SW480 (cell line): ENCODE measurements at regions not wholly inside any gene's neighbourhood (a gene's known extent, or its start where the extent isn't known, plus 50 kb on each side); places are given as distances from the start of the nearest gene placed in this dataset.
A peak's percentile ranks its signal among the peaks of the same experiment; 100 is the strongest.

Experiments used
- DNase-seq: peaks from one replicate; pipeline ENCODE4 v3.0.0-alpha.2; 2016; ENCODE audit warnings: low spot score

DNA sequence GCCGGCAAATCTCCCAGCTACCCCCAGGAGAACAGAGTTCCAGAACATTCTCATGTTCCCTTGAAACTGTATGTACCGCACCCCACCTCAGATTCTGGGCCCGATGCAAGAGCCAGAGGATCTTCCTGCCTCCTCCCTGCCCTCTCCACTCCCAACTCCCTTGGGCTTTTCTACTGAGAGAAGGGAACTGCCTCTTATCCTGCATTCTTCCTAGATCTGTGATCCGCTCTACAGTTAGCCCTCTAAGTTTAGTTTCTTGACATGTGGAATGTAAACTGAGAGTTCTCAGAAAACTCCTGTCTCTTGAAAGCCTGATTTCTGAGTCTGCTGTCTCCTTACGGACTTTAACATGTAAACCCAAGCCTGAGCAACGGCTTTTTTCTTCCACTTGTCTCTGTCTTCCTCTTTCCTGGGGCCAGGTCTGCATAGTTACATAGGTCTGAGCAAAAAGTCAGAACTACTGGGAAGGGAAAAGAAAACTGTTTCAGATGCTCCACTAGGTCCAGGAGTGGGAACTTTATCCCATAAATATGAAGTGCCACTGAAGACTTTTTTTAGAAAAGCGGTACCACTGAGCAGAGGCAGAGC, 86.5 kb upstream of the TNFAIP3 start:
- no peak for DNase-seq

DNA sequence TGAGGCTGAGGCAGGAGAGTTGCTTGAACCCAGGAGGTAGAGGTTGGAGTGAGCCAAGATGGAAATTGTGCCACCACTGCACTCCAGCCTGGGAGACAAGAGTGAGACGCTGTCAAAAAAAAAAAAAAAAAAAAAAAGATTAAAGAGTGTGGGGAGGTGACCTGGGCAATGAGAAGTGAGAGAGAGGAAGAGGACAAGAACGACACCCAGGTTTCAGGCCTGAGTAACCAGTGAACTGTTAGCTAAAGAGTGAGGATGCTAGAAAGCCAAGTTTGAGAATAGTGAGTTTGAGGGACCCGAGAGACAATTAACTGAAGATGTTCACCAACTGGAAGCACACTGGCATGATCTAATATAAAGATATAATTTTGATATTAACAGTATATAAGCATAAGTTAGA, 85.4 kb upstream of the TNFAIP3 start:
- no peak for DNase-seq

DNA sequence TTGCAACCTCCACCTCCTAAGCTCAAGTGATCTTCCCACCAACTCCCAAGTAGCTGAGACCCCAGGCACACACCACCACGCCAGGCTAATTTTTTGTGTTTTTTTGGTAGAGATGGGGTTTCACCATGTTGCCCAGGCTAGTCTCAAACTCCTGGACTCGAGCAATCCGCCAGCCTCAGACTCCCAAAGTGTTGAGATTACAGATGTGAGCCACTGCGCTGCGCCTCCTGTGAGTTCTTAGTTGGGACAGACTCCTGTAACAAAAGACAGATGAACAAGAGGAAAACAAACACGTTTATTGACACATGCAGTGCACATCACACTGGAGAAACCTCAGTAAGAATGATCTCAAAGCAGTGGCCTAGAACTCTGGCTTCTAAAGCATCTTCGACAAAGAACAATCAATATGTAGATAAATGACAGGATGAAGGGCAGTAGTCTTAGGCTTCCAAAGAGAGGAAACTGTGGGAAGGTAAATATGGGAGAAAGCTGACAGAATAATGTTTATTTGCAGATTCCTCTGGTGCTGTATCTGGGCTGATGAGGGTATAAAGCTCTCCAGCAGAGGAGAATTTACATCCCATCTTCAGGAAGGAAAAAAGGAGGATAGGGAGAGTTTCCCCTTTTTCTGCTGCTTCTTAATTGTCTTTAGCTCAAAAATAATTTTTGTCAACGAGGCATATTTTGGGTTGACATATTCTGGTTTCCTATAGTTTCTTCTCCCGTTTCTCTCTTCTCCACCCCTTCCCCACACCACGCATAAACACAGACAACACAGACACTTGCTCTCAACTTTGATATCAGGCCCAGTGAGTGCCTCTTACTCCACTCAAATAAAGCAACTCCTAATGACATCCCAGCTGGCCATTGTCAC, 84.7 kb upstream of the TNFAIP3 start:
- DNase-seq: no peak

- no peak for DNase-seq
Observed at GRCh38 chr6:137783710-137784109, 83.3 kb upstream of the TNFAIP3 start.

DNA sequence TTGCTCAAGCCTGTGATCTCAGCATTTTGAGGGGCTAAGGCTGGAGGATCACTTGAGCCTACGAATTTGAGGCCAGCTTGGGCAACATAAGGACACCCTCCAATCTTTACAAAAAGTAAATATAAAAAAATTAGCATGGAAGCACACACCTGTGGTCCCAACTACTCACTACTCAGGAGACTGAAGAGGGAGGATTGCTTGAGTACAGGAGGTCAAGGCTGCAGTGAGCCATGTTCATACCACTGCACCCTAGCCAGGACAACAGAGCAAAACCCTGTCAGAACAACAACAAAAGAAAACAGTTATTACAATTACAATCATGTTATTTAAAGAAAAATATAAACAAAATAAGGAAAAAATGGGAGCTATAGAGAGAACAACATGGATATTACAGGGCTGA, 82.5 kb upstream of the TNFAIP3 start:
- no peak for DNase-seq

- no peak for DNase-seq
Observed at GRCh38 chr6:137787016-137787415, 80.0 kb upstream of the TNFAIP3 start.

- no peak for DNase-seq
Observed at GRCh38 chr6:137788248-137788647, 78.8 kb upstream of the TNFAIP3 start.

DNA sequence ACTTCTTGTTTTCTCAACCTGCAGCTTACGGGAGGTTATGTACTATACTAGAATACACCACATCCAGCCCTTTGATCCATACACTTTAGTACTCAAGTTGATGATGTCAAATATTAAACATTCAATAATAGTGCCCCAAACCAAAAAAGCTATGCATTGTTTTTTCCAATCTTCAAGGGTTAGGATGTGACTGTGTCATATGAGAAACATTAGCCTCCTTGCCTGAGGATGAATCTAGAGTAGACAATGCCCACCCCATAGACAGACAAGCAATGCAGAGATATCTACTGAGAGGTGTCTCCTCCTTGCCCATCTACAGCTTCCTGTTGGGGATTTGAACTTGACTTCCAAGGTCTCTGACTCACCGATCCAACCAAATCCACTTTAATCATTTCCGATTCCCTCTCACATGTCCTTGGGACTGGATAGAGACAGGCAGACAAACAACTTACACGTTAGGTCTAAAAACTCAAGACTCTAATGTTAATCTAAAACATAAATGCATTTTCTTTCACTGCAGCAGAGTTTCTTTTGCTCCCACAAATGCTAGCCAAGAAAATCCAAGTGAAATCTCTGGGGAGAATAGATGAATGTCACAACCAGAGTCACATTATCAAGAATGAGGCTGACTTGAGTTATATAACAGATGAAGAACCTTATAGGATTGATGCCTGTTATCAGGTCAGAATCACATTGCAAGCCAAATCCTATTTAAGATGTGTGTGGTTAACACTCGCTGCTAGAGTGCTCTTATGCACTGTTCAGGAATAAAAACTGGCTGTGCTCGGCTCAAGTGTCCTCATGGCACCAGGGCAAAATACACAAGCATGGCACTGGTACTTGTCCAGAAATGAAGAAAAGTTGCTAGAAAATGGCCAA, 75.5 kb upstream of the TNFAIP3 start:
- DNase-seq: no peak

DNA sequence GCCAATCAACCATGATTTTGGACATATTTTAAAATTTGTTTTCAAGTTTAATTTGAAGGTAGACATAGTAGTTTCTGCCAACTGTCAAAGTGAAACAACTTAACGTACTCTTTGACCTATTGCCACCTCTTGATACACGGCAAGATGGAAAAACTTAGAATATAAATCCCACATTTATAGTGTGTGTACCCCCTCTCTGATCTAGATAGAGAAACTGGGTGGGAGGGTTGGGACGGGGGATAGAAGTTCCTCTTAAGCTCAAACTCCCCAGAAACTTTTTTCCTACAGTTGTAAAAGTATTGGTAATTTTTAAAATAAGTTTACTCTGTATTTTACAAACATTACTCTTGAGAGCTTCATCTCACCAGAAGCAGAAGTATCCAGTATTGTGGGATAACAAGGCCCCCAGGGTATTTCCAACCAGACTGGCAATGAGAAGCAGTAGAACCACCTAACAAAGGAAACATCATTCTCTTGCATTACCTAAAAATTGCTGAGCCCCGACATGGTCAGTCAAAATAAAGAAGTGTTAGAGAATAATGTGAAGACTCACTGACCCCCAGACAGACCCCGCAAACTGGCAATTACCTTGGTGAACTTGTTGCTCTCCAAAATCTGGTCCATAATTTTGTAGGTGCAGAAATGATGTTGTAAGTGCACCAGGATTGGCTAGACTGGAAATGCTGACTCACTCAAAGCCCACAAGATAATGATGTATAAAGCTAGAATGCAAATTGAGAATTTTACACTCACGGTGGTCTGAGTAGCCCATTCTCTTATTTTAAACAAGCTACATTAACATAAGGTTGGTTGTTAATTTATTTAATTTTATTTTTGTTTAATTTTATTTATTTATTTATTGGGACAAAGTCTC, 74.7 kb upstream of the TNFAIP3 start:
- no peak for DNase-seq

DNA sequence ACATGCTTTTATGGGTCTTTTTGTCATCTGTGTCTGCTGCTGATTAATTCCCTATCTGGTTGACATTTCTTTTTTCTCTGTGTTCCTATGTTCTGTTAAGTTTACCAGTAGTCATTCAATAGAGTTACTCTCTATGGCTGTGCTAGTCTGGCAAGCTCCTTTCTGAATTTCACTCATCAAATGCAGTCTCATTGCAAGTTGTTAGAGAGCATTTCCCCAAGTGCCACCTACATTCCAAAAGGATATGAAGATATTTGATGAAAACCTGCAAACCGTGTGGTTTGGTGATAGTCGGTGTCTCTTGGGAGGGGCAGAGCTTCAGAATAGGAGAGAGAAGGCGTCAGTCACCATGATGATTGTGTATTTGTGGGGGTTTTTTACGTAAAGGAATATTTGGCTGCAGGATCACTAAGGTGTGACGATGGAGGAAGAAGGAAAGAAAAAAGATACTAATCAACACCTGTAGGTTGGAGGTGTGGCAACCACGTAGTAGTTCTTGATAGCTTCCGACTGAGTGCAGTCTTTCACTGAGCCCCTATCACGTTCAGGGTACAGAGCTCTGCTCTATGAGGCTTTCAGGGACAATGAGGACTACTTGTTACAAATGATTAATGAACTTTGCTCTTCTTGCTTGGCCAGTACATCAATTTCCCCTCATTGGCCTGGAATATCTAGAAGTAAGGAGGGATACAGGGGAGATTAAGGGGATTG, 73.1 kb upstream of the TNFAIP3 start:
- DNase-seq: no peak

GRCh38 chr6:137794516-137795201, 72.4 kb upstream of the TNFAIP3 start:
- no peak for DNase-seq

DNA sequence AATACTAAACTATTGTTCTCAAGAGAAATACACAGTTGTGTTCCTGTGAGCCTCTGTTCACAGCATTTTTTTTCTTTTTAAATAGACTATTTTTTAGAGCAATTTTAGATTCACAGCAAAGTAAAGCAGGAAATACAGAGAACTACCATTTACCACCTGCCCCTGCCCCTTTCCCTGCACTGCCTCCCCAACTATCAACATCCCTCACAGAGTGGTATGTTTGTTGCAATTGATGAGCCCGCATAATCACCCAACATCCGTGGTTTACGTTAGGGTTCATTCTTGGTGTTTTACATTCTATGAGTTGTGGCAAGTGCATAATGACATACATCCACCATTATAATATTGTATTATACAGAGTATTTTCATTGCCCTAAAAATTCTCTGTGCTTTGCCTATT, 71.6 kb upstream of the TNFAIP3 start:
- no peak for DNase-seq

DNA sequence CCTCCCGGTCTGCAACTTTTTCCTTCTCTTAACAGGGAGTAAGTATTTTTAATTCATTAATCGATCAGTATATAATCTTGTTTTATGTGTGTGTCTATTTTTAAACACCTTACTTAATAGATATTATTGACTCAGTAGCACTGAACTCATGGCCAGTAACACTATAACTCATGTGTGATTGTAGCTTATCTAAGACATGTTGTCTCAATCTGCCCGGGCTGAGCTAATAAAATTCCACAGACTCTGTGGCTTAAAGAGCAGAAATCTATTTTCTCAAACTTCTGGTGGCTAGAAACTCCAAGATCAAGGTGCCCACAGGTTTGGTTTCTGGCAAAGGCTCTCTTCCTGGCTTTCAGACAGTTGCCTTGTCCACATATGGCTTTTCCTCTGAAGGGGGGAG, 68.8 kb upstream of the TNFAIP3 start:
- DNase-seq: no peak

DNA sequence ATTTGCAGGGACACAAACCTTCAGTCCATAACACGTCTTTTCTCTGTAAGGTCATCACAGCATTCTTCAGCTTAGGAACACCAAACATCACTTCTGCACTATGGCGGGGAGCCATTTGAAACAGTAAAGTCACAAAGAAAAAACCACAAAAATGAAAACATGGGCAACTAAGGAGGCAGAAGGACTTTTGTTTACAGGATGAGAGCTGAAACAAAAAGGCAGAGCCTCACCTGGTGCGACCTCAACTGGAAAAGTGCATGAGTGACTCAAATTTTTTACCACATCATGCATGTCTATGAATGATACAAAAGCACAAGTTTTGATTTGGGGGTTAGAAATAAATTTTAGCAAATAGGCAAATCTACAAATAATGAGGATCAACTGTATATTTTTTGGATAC, 68.2 kb upstream of the TNFAIP3 start:
- DNase-seq: no peak

- peak; percentile 22 for DNase-seq
Observed at GRCh38 chr6:137799950-137800568, 67.0 kb upstream of the TNFAIP3 start.

DNA sequence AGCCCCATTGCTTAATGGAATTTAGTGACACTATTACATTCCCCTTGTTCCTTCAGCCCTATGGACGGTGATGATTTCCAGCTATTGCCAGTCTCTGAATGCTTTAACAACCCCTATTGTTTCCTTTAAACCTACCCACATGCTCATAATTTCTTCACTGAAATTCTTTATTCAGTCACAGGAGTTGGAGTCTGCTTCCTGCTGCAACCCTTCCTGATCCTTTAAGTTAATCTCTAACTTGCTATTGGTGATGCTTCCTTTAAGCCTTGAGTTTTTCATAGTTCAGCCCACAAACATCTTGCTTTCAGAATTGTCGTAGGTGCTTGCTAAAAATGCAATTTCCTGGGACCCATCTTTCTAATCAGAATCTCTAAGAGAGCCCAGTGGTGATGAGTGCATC, 66.3 kb upstream of the TNFAIP3 start:
- DNase-seq: no peak

GRCh38 chr6:137801352-137802114, 65.5 kb upstream of the TNFAIP3 start:
- DNase-seq: no peak

- no peak for DNase-seq
Observed at GRCh38 chr6:137802408-137803182, 64.5 kb upstream of the TNFAIP3 start.

DNA sequence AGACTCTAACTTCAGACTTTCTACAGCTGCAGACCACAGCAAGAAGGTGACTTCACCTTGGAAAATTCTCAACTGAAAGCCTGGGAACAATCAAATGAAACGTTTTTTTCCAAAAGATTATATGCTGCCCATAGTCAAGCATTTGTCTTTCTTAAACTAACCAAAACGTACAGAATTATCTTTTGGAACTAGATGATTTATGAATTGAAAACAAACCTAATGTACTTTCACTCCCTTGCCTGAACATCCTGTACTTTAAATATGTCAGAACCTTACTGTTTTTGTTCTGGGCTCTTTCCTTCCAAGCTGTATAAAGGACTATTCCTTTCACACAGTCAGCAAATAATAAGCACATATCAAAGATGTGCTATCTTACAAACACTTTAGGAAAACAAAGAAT, 62.4 kb upstream of the TNFAIP3 start:
- DNase-seq: no peak
